ENCODE measurements at regions not wholly inside any gene's neighbourhood (a gene's known extent, or its start where the extent isn't known, plus 50 kb on each side); places are given as distances from the start of the nearest gene placed in this dataset.
A peak's percentile ranks its signal among the peaks of the same experiment; 100 is the strongest.

- H4K8ac ChIP-seq (ENCODE audit: low read depth, low read length) = no peak overlapping the region
- H2AFZ ChIP-seq (ENCODE audit: low read length) = no peak overlapping the region
- H2BK120ac ChIP-seq (ENCODE audit: low read depth, low read length) = no peak overlapping the region
- no peak overlapping the region for H3K18ac ChIP-seq (ENCODE audit: low read length)
- no peak overlapping the region for H3K9ac ChIP-seq (ENCODE audit: low read depth, low read length, poor library complexity)
- H4K91ac ChIP-seq (ENCODE audit: low read depth, low read length, poor library complexity) = no peak overlapping the region
- no peak overlapping the region for H3K27ac ChIP-seq (replicated peaks; ENCODE audit: low read length)
- H2BK12ac ChIP-seq (ENCODE audit: low read length) = no peak overlapping the region
- H3K4me3 ChIP-seq (ENCODE audit: low read length in 2 of 2) = no peak overlapping the region
- no peak overlapping the region for H2AK5ac ChIP-seq (ENCODE audit: low read depth, low read length)
- no peak for DNase-seq (ENCODE audit: low spot score)
- 100% methylated on average over 1 of the region's 9 CpGs; no CpG with 5 or more reads in 1 of the 2 donors for WGBS, 2 donors (ENCODE audit: extremely low coverage in 2 of 2, insufficient read length in 2 of 2, insufficient replicate concordance in 1 of 2)
- no peaks in the 10 kb centered on the region for H3K9me3 ChIP-seq (replicated peaks in 1 of 2; ENCODE audit: control insufficient read depth in 2 of 2, insufficient read depth in 1 of 2, low read depth in 1 of 2, low read length in 2 of 2)
- no peak overlapping the region for H3K4me2 ChIP-seq (ENCODE audit: insufficient read depth, low read length, poor library complexity, severe bottlenecking)
- no peak overlapping the region for H2BK5ac ChIP-seq (ENCODE audit: low read length)
- H3K4ac ChIP-seq (ENCODE audit: low read length) = no peak overlapping the region
- H2BK15ac ChIP-seq (ENCODE audit: low read length) = no peak overlapping the region
- peaks cover 2 to 14% of the 10 kb centered on the region in 2 donors for H3K4me1 ChIP-seq (ENCODE audit: control insufficient read depth in 2 of 2, insufficient read depth in 1 of 2, low read depth in 1 of 2, low read length in 2 of 2)
- H3K14ac ChIP-seq (ENCODE audit: low read length) = no peak overlapping the region
- H3K36me3 ChIP-seq (replicated peaks in 1 of 2; ENCODE audit: control insufficient read depth in 2 of 2, insufficient read depth in 2 of 2, low read length in 2 of 2) = no peaks in the 10 kb centered on the region
- H3K79me1 ChIP-seq (ENCODE audit: low read depth, low read length) = no peaks in the 10 kb centered on the region
- peaks cover 0 to 37% (median 2%) of the 10 kb centered on the region in 3 experiments for H3K27me3 ChIP-seq (ENCODE audit: control insufficient read depth in 3 of 3, insufficient read depth in 3 of 3, low read depth in 1 of 3, low read length in 3 of 3)
- H3K23ac ChIP-seq (ENCODE audit: low read depth, low read length, poor library complexity) = no peak overlapping the region
Observed at GRCh38 chr16:86073763-86074493, 175.0 kb downstream of the IRF8 start.

DNA sequence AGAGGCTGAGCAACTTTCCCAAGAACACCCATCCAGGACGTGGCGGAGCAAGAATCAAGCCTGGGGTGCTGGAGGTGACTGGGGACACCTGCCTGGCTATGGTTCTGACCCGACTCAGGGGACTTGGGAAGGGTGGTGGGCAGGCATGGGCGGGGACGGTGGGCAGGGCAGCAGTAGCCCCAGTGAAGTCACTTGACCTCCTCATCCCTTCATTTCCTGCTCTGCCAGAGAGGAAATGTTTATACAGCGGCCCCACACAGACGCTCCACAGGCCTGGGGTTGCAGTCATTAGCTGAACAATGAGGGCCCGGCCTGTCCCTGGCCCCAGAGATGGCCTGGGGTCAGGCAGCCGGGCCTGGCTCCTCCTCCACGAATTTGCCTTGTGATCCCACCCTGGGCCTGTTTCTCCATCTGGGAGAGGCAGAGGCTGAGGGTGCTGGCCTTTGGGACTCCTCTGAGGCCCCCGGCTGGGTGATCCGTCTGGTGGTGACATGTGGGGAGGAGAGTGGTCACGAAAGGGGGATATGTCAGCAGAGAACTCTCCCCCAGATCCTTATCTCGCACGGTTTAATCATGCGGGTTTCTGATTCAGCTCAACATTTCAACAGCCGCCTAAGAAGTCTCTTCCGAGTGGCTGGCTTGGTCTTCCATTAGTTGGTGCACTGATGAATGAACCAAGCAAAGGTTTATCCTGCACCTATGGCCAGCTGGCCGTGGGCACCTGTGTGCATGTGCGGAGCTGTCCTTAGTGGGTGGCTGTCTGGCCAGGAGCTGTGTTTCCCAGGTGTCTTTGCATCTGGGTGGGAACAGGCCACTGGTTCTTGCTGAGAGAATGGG is 175.9 kb downstream of the IRF8 start:
- H2AFZ ChIP-seq (ENCODE audit: low read length) = no peak overlapping the region
- H3K18ac ChIP-seq (ENCODE audit: low read length) = peak overlapping the region; percentile 56
- no peak overlapping the region for H3K4me2 ChIP-seq (ENCODE audit: insufficient read depth, low read length, poor library complexity, severe bottlenecking)
- no peak overlapping the region for H4K91ac ChIP-seq (ENCODE audit: low read depth, low read length, poor library complexity)
- DNase-seq (ENCODE audit: low spot score) = peak; percentile 55
- no peak overlapping the region for H4K8ac ChIP-seq (ENCODE audit: low read depth, low read length)
- no peak overlapping the region for H2BK5ac ChIP-seq (ENCODE audit: low read length)
- no peak overlapping the region for H3K9ac ChIP-seq (ENCODE audit: low read depth, low read length, poor library complexity)
- no peaks in the 10 kb centered on the region for H3K79me1 ChIP-seq (ENCODE audit: low read depth, low read length)
- no peak overlapping the region for H2AK5ac ChIP-seq (ENCODE audit: low read depth, low read length)
- peaks cover 2 to 14% of the 10 kb centered on the region in 2 donors for H3K4me1 ChIP-seq (ENCODE audit: control insufficient read depth in 2 of 2, insufficient read depth in 1 of 2, low read depth in 1 of 2, low read length in 2 of 2)
- H3K14ac ChIP-seq (ENCODE audit: low read length) = no peak overlapping the region
- no peak overlapping the region for H2BK120ac ChIP-seq (ENCODE audit: low read depth, low read length)
- no peak overlapping the region for H3K27ac ChIP-seq (replicated peaks; ENCODE audit: low read length)
- H2BK15ac ChIP-seq (ENCODE audit: low read length) = no peak overlapping the region
- WGBS, 2 donors (ENCODE audit: extremely low coverage in 2 of 2, insufficient read length in 2 of 2, insufficient replicate concordance in 1 of 2) = no CpG with 5 or more reads among the region's 20 CpGs
- no peaks in the 10 kb centered on the region for H3K36me3 ChIP-seq (replicated peaks in 1 of 2; ENCODE audit: control insufficient read depth in 2 of 2, insufficient read depth in 2 of 2, low read length in 2 of 2)
- H3K4me3 ChIP-seq (ENCODE audit: low read length in 2 of 2) = no peak overlapping the region
- peaks cover 0 to 40% (median 2%) of the 10 kb centered on the region in 3 experiments for H3K27me3 ChIP-seq (ENCODE audit: control insufficient read depth in 3 of 3, insufficient read depth in 3 of 3, low read depth in 1 of 3, low read length in 3 of 3)
- no peak overlapping the region for H3K4ac ChIP-seq (ENCODE audit: low read length)
- H3K23ac ChIP-seq (ENCODE audit: low read depth, low read length, poor library complexity) = no peak overlapping the region
- no peaks in the 10 kb centered on the region for H3K9me3 ChIP-seq (replicated peaks in 1 of 2; ENCODE audit: control insufficient read depth in 2 of 2, insufficient read depth in 1 of 2, low read depth in 1 of 2, low read length in 2 of 2)
- no peak overlapping the region for H2BK12ac ChIP-seq (ENCODE audit: low read length)

DNA sequence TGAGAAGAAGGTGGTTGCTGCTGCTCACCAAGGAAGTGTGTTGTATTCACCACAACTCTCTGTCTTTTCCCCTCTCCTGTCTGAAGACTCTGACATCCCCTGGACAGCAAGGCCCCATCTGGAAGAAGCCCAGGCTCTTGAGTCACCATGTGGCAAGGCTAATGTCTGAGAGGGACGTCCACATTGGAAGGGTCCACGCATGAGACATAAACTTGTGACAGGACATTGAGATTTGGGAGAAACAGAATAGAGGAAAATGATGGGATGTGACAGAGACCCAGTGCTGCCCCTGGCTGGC is 176.5 kb downstream of the IRF8 start:
- H3K23ac ChIP-seq (ENCODE audit: low read depth, low read length, poor library complexity) = no peak overlapping the region
- DNase-seq (ENCODE audit: low spot score) = no peak
- no peaks in the 10 kb centered on the region for H3K36me3 ChIP-seq (replicated peaks in 1 of 2; ENCODE audit: control insufficient read depth in 2 of 2, insufficient read depth in 2 of 2, low read length in 2 of 2)
- no peak overlapping the region for H3K27ac ChIP-seq (replicated peaks; ENCODE audit: low read length)
- peak overlapping the region; percentile 50 for H3K18ac ChIP-seq (ENCODE audit: low read length)
- H4K8ac ChIP-seq (ENCODE audit: low read depth, low read length) = no peak overlapping the region
- no peak overlapping the region for H2BK5ac ChIP-seq (ENCODE audit: low read length)
- H2BK120ac ChIP-seq (ENCODE audit: low read depth, low read length) = no peak overlapping the region
- no peak overlapping the region for H3K14ac ChIP-seq (ENCODE audit: low read length)
- H2AFZ ChIP-seq (ENCODE audit: low read length) = no peak overlapping the region
- H3K4me1 ChIP-seq (ENCODE audit: control insufficient read depth in 2 of 2, insufficient read depth in 1 of 2, low read depth in 1 of 2, low read length in 2 of 2) = peaks cover 2 to 14% of the 10 kb centered on the region in 2 donors
- H3K9me3 ChIP-seq (replicated peaks in 1 of 2; ENCODE audit: control insufficient read depth in 2 of 2, insufficient read depth in 1 of 2, low read depth in 1 of 2, low read length in 2 of 2) = no peaks in the 10 kb centered on the region
- no peaks in the 10 kb centered on the region for H3K79me1 ChIP-seq (ENCODE audit: low read depth, low read length)
- no peak overlapping the region for H3K4me2 ChIP-seq (ENCODE audit: insufficient read depth, low read length, poor library complexity, severe bottlenecking)
- H3K4ac ChIP-seq (ENCODE audit: low read length) = no peak overlapping the region
- WGBS, 2 donors (ENCODE audit: extremely low coverage in 2 of 2, insufficient read length in 2 of 2, insufficient replicate concordance in 1 of 2) = no CpG with 5 or more reads among the region's 2 CpGs
- H3K4me3 ChIP-seq (ENCODE audit: low read length in 2 of 2) = no peak overlapping the region
- H2BK15ac ChIP-seq (ENCODE audit: low read length) = no peak overlapping the region
- H2AK5ac ChIP-seq (ENCODE audit: low read depth, low read length) = no peak overlapping the region
- no peak overlapping the region for H2BK12ac ChIP-seq (ENCODE audit: low read length)
- H4K91ac ChIP-seq (ENCODE audit: low read depth, low read length, poor library complexity) = no peak overlapping the region
- peaks cover 0 to 40% (median 2%) of the 10 kb centered on the region in 3 experiments for H3K27me3 ChIP-seq (ENCODE audit: control insufficient read depth in 3 of 3, insufficient read depth in 3 of 3, low read depth in 1 of 3, low read length in 3 of 3)
- H3K9ac ChIP-seq (ENCODE audit: low read depth, low read length, poor library complexity) = no peak overlapping the region

DNA sequence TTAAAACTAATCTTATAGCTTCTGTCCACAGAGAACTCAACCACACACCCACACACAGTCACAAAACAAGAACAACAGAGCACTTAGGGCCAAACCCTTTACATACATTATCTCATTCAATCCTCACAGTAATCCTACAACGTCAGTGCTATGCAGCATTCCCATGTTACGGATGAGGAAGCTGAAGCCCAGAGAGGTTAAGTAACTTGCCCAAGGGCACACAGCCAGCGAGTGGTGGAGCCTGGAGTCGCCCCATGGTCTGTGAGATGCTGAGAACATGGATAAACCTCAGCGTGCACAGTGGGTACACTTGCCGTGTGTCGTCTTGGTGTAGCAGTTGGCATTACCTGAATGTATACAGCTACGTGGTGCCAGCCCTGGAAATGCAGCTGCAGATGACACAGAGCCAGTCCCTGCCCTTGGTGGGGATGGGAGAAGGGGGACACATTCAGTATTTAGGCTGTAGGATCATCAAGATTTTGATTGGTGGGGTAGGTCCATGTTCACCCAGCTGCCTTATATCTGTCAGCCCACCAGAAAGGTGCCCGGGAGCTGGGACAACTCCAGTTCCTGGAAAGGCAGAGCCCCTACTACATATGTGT is 177.0 kb downstream of the IRF8 start:
- Histone ChIP-seq H3K4me3 (ENCODE audit: low read length in 2 of 2) (no peak overlapping the region), H3K4ac (ENCODE audit: low read length) (no peak overlapping the region), H3K14ac (ENCODE audit: low read length) (no peak overlapping the region), H3K27ac (replicated peaks; ENCODE audit: low read length) (no peak overlapping the region), H2BK120ac (ENCODE audit: low read depth, low read length) (peak overlapping the region; percentile 51), H3K9me3 (replicated peaks in 1 of 2; ENCODE audit: control insufficient read depth in 2 of 2, insufficient read depth in 1 of 2, low read depth in 1 of 2, low read length in 2 of 2) (no peaks in the 10 kb centered on the region), H4K8ac (ENCODE audit: low read depth, low read length) (no peak overlapping the region), H3K36me3 (replicated peaks in 1 of 2; ENCODE audit: control insufficient read depth in 2 of 2, insufficient read depth in 2 of 2, low read length in 2 of 2) (no peaks in the 10 kb centered on the region), H2BK12ac (ENCODE audit: low read length) (no peak overlapping the region), H2AFZ (ENCODE audit: low read length) (no peak overlapping the region), H3K27me3 (ENCODE audit: control insufficient read depth in 3 of 3, insufficient read depth in 3 of 3, low read depth in 1 of 3, low read length in 3 of 3) (peaks cover 0 to 39% (median 2%) of the 10 kb centered on the region in 3 experiments), H3K23ac (ENCODE audit: low read depth, low read length, poor library complexity) (no peak overlapping the region), H4K91ac (ENCODE audit: low read depth, low read length, poor library complexity) (no peak overlapping the region), H2AK5ac (ENCODE audit: low read depth, low read length) (no peak overlapping the region), H3K79me1 (ENCODE audit: low read depth, low read length) (no peaks in the 10 kb centered on the region), H3K9ac (ENCODE audit: low read depth, low read length, poor library complexity) (no peak overlapping the region), H3K4me2 (ENCODE audit: insufficient read depth, low read length, poor library complexity, severe bottlenecking) (no peak overlapping the region), H2BK15ac (ENCODE audit: low read length) (no peak overlapping the region), H3K18ac (ENCODE audit: low read length) (peak overlapping the region; percentile 49), H2BK5ac (ENCODE audit: low read length) (no peak overlapping the region), H3K4me1 (ENCODE audit: control insufficient read depth in 2 of 2, insufficient read depth in 1 of 2, low read depth in 1 of 2, low read length in 2 of 2) (peaks cover 2 to 14% of the 10 kb centered on the region in 2 donors)
- no CpG with 5 or more reads among the region's 9 CpGs for WGBS, 2 donors (ENCODE audit: extremely low coverage in 2 of 2, insufficient read length in 2 of 2, insufficient replicate concordance in 1 of 2)
- DNase-seq (ENCODE audit: low spot score) = no peak
